PC-3 (cell line): ENCODE measurements at regions not wholly inside any gene's neighbourhood (a gene's known extent, or its start where the extent isn't known, plus 50 kb on each side); places are given as distances from the start of the nearest gene placed in this dataset.

Experiments used
- CTCF ChIP-seq: fragments of 300-600 bp; sonication (generic); conservative IDR thresholded peaks from 2 replicates; pipeline ENCODE4 v1.5.1; 2017; ENCODE audit warnings: antibody characterized with exemption, low read depth, mild to moderate bottlenecking, low read length
- EZH2 ChIP-seq: fragments of 300-600 bp; sonication (generic); IDR thresholded peaks from one replicate; pipeline ENCODE4 v1.6.1; 2017; ENCODE audit warnings: antibody characterized with exemption, mild to moderate bottlenecking, low read length; ENCODE audit not compliant: unreplicated experiment

DNA sequence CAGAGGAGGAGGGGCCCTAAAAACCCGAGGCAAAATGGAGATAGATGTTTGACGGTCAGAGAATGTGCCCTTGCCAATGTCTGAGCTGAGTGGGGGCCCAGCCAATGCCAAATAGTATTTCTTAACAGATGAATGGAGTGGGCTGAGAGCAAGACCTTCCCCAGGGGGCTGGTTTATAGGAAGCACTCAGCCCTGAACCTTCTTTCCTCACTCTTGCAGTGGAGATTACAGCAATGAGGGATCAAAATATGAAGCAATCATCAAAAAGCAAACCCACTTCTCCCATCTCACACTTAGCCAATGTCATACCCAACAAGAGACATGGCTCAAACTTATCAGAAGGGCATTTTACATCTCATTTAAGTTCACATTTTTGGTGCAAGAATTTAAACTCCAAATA lies 350.3 kb downstream of the GADD45G start:
- TF ChIP-seq CTCF (no peak), EZH2 (no peak)
